ENCODE measurements at regions not wholly inside any gene's neighbourhood (a gene's known extent, or its start where the extent isn't known, plus 50 kb on each side); places are given as distances from the start of the nearest gene placed in this dataset.
"Not testable (repeated sequence)": the region's sequence is repeated elsewhere in the genome, so short reads cannot be mapped to it uniquely, and the experiment has no call there.

- DNase-seq: no peak
Measured at GRCh38 chr1:4175566-4176405, 275.7 kb upstream of the C1orf174 start.

GRCh38 chr1:4176841-4177240, 276.8 kb upstream of the C1orf174 start:
- no peak for DNase-seq

- DNase-seq: no peak
Measured at GRCh38 chr1:4177425-4178150, 277.5 kb upstream of the C1orf174 start.

- no peak for DNase-seq
Measured at GRCh38 chr1:4178501-4179113, 278.5 kb upstream of the C1orf174 start.

GRCh38 chr1:4179914-4180735, 280.1 kb upstream of the C1orf174 start:
- DNase-seq: no peak

GRCh38 chr1:4186486-4186885, 286.4 kb upstream of the C1orf174 start:
- not testable (repeated sequence) for DNase-seq

- no peak for DNase-seq
Measured at GRCh38 chr1:4203501-4203900, 303.4 kb upstream of the C1orf174 start.

- no peak for DNase-seq
Measured at GRCh38 chr1:4207183-4207582, 307.1 kb upstream of the C1orf174 start.

GRCh38 chr1:4207842-4208692, 308.0 kb upstream of the C1orf174 start:
- no peak for DNase-seq

GRCh38 chr1:4210043-4210442, 310.0 kb upstream of the C1orf174 start:
- no peak for DNase-seq

- DNase-seq: no peak
Measured at GRCh38 chr1:4212796-4213195, 312.7 kb upstream of the C1orf174 start.

GRCh38 chr1:4213366-4213973, 313.4 kb upstream of the C1orf174 start:
- DNase-seq: no peak

- DNase-seq: no peak
Measured at GRCh38 chr1:4214826-4215225, 314.8 kb upstream of the C1orf174 start.

GRCh38 chr1:4215391-4215790, 315.3 kb upstream of the C1orf174 start:
- no peak for DNase-seq

GRCh38 chr1:4216231-4216630, 316.2 kb upstream of the C1orf174 start:
- DNase-seq: no peak

- no peak for DNase-seq
Measured at GRCh38 chr1:4218619-4219018, 318.5 kb upstream of the C1orf174 start.

- DNase-seq: no peak
Measured at GRCh38 chr1:4219111-4219510, 319.0 kb upstream of the C1orf174 start.

GRCh38 chr1:4219826-4220225, 319.8 kb upstream of the C1orf174 start:
- DNase-seq: no peak

- no peak for DNase-seq
Measured at GRCh38 chr1:4220362-4220761, 320.3 kb upstream of the C1orf174 start.

- no peak for DNase-seq
Measured at GRCh38 chr1:4221107-4221506, 321.0 kb upstream of the C1orf174 start.

- DNase-seq: no peak
Measured at GRCh38 chr1:4224684-4225467, 324.8 kb upstream of the C1orf174 start.
